HG02678 (cell line): ENCODE measurements at regions not wholly inside any gene's neighbourhood (a gene's known extent, or its start where the extent isn't known, plus 50 kb on each side); places are given as distances from the start of the nearest gene placed in this dataset.

ENCODE experiments used
- ATAC-seq: cut with Tn5 transposase; IDR thresholded peaks from one replicate; pipeline ENCODE4 v1.9.1; 2021; ENCODE audit warnings: mild to moderate bottlenecking, moderate library complexity; ENCODE audit not compliant: unreplicated experiment

DNA sequence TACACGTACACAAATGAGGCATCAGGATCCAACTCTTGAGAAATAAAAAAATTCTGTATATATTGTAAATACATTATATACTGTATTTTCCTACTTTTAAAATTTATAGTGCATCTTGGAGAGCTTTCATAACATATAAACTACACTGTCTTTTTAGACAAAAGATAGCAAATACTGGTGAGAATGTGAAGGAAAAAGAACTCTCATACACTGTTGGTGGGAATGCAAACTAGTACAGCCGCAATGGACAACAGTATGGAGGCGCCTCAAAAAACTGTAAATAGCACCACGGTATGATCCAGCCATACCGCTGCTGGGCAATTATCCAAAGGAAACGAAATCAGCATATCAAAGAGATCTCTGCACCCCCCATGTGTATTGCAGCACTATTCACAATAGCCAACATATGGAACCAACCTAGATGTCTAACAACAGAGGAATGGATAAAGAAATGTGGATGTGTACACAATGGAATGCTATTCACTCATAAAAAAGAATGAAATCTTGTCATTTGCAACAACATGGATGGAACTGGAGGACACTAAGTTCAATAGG lies 292.4 kb downstream of the EFNB2 start:
- ATAC-seq: no peak

- ATAC-seq: no peak
These were observed 293.2 kb downstream of the EFNB2 start for GRCh38 chr13:106241974-106242953.

- no peak for ATAC-seq
These were observed 296.8 kb downstream of the EFNB2 start for GRCh38 chr13:106238690-106239089.

DNA sequence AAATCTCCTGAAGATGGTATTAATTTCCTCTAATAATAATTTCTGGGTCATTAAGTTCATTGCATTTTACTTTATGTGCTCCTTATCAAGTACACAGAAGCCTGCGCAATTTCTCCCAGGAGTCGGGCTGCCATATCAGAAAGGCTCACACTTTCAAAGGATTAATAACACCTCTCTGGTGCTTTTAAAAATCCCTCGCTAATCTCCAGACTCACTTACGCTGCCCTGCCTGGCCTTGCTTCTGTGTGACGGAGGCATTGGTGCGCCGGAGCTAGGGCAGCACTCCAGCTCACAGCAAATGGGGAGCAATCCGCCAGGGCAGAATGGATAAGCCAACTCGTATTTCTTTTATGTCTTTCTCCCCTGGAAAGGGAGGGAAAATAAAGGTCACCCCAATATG lies 300.8 kb downstream of the EFNB2 start:
- no peak for ATAC-seq

GRCh38 chr13:106233134-106233735 lies 302.2 kb downstream of the EFNB2 start:
- ATAC-seq: no peak

DNA sequence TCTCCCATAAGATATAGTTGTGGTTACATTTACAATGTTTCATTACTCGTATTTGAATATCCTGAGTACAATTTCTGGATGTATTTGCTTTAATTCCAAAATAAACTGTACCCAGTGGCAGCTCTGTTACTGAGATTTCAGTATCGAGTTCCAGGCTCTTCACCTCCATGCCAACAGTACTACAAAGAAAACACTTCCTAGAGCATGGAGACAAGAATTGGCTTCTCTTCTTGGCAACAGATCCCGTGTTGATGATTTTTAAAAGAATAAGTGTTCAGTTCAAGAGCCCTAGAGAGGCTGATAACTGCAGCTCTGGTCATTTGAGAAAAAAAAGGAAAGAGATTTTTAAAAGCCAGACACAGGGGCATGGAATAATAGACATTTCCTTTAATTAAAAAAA lies 302.8 kb downstream of the EFNB2 start:
- ATAC-seq: no peak

GRCh38 chr13:106230450-106230849 lies 305.0 kb downstream of the EFNB2 start:
- no peak for ATAC-seq

GRCh38 chr13:106225126-106225525 lies 310.3 kb downstream of the EFNB2 start:
- ATAC-seq: no peak

- no peak for ATAC-seq
These were observed 315.3 kb downstream of the EFNB2 start for GRCh38 chr13:106220211-106220610.

DNA sequence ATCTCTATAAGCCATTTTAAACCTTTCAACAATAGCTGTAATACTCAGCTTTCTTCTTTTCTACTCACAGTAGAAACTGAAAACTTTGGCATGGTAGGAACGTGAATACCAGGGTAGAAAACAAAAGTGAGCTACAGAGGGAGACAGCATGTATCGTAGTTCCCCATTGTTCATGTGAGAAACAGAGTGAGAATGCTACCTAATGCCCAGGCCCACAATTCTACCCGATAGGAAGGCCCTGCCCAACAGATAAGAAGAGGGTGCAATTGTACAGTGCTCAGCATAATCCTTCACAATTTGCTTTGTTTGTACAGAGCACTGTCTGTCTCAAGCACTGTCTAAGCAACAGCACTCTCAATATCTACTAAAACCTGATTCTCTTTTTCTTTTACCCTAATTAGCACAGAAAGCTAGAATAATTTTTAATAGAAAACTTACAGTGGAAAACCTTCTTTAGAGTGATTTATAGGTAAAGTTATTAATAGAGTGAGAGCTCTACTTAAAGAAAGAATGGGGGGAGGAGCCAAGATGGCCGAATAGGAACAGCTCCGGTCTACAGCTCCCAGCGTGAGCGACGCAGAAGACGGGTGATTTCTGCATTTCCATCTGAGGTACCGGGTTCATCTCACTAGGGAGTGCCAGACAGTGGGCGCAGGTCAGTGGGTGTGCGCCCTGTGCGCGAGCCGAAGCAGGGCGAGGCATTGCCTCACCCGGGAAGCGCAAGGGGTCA lies 322.3 kb downstream of the EFNB2 start:
- ATAC-seq: no peak

DNA sequence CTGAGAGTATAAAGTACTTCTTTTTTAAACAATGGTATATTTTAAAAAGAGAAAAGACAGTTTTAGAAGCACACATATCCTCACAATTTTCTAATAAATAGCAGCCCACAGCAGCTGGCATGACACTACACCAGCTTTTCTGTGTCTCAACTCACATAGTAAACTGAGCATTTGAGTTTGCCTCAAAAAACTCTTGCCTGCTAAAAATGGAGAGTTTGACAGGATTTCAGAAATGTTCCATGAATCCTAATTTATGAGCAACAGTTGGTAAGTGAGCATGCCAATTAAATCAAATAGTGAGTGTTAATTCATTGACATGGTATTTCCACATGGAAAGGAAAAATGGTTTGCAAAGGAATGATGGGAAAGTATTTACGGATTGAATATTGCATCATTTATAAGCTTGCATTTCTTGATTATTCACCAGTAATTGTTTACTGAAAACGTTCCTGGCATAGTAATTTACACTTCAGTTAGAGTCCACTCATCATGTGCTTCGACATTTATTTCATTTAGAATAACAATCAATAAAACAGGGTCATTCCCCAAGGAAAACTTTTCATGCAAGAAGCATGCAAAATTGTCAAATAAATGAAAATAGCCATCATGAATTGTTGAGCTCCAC lies 323.0 kb downstream of the EFNB2 start:
- ATAC-seq: no peak

DNA sequence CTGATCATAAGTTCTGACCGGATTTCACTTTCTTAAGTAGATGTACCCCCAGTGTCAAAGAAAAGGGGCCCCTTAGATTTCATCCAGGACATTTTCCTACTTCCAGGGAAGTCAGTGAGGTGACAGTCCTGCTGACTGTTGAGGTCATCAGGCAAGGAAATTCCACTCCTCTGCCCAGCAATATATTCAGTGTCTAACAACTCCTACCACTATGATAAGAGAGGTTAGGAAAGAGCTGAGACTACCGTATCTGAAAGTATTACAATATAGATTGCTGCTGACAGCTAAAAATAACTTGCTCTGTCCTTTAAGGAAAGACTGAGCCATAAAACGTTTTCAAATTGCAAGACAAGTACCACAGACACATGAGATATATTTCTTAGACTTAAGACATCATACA lies 325.1 kb downstream of the EFNB2 start:
- no peak for ATAC-seq

- ATAC-seq: no peak
These were observed 329.6 kb downstream of the EFNB2 start for GRCh38 chr13:106205871-106206270.

DNA sequence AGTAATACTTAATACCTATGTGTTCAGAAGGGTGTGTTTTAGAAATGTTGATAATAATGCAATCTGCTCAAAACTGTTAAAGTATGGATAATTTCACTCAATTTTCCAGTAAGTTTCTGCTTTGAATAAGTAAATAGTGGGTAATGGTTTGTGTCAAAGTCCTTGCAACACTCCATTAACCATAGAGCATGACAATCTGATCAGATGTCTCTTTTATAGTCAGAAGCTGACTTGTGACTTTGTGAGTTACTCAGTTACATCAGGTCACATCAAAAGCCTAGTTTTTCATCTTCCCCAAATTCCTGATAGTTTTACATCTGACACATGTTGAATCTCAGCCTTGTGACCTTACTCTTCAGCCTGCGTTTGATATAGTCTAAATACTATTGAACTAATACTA lies 338.0 kb downstream of the EFNB2 start:
- no peak for ATAC-seq

DNA sequence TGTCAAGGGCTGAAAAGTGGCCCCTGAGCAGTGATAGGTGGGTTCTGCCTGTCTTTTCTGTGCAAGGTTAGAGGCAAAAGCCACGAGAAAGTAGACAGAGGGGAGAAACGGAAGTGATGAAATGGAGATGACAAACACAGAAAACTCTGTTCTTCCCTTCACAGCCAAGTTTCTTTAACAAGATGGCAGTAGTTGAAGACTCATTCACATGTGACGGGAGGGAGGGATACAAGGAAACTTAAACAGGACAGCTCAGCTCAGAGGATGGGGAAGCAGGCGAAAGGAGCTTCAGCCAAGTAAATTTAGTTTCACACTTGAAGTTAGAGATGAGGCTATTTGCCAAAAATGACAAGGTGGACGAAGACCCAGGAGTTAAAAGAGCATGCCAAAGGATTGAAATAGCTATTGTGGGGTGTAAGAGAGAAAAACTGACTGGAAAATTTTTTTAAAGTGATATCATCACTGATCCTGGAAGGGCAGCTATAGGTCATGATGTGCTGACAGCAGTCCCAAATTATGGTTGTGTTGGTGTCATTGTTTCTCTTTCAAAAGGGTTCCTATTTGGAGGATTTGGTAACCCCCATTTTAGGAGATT lies 347.9 kb downstream of the EFNB2 start:
- ATAC-seq: no peak

GRCh38 chr13:106187101-106187500 lies 348.4 kb downstream of the EFNB2 start:
- no peak for ATAC-seq

DNA sequence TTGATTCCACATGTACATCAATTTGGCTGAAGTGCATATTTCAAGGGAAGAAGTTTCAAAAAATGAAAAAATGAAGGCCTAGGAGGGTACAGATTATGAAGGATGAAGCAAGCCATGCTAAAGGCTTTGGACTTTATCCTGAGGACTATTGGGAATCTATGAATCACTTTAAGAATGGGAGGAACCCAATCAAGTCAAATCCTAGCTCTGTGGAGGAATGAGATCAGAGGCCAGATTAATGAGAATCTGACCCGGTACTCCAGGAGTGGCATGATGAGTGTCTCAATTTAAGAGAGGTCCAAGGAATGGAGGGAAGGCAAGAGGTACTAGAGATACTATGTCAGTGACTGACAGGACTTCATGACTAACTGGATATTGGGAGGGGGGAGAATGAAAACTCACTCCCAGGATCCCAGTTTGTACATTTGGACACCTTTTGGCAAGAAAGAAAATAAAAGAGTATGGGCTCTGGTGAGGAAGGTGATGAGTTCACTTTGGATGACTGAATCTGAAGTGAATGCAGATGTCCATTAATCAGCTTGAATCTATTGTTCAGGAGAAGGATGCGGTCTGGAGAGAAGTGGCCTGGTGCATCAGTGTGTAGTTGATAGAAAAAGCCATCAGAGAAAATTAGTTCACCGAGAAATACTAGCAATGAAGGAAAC lies 349.0 kb downstream of the EFNB2 start:
- no peak for ATAC-seq

- no peak for ATAC-seq
These were observed 350.7 kb downstream of the EFNB2 start for GRCh38 chr13:106184790-106185189.

GRCh38 chr13:106183410-106184065 lies 351.9 kb downstream of the EFNB2 start:
- ATAC-seq: no peak
